ENCODE measurements at regions not wholly inside any gene's neighbourhood (a gene's known extent, or its start where the extent isn't known, plus 50 kb on each side); places are given as distances from the start of the nearest gene placed in this dataset.

DNA sequence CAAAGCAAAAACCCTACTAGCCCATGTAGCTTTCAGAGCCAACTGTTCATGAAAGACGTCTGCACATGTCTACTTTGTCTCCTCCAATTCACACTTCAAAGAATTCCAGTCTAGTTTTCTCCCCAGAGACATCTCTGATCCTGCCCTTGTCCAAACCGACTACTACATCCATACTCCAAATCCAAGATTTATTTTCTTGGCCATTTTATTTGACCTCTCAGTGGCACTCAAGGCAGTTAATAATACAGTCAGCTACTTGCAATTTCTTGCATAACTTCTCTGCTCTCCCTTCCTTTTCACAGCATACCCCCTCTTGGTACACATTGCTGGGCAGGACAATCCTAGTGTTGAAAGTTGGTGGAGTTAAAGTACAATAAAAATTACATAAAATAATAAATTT, 170.9 kb upstream of the INHBA start:
- no peak for ATAC-seq
- TF ChIP-seq ZNF8 (CRISPR knock-in tag; IDR thresholded peaks at IDR 0.05) (no peak), ZNF70 (CRISPR knock-in tag; IDR thresholded peaks at IDR 0.05) (no peak), RARB (CRISPR knock-in tag; IDR thresholded peaks at IDR 0.05) (no peak), ESRRG (CRISPR knock-in tag; IDR thresholded peaks at IDR 0.05) (no peak), ZFP30 (CRISPR knock-in tag; IDR thresholded peaks at IDR 0.05) (no peak), PPARA (CRISPR knock-in tag; IDR thresholded peaks at IDR 0.05; ENCODE audit: borderline replicate concordance) (no peak), SNAI2 (CRISPR knock-in tag; IDR thresholded peaks at IDR 0.05) (no peak), OSR1 (CRISPR knock-in tag; IDR thresholded peaks at IDR 0.05) (no peak), ZC3H10 (CRISPR knock-in tag; IDR thresholded peaks at IDR 0.05) (no peak), ISL1 (CRISPR knock-in tag; IDR thresholded peaks at IDR 0.05) (no peak), TCF4 (CRISPR knock-in tag; IDR thresholded peaks at IDR 0.05; ENCODE audit: borderline replicate concordance) (no peak), TOX (CRISPR knock-in tag; IDR thresholded peaks at IDR 0.05; ENCODE audit: borderline replicate concordance) (no peak)
- TF ChIP-seq, protein P1, sequence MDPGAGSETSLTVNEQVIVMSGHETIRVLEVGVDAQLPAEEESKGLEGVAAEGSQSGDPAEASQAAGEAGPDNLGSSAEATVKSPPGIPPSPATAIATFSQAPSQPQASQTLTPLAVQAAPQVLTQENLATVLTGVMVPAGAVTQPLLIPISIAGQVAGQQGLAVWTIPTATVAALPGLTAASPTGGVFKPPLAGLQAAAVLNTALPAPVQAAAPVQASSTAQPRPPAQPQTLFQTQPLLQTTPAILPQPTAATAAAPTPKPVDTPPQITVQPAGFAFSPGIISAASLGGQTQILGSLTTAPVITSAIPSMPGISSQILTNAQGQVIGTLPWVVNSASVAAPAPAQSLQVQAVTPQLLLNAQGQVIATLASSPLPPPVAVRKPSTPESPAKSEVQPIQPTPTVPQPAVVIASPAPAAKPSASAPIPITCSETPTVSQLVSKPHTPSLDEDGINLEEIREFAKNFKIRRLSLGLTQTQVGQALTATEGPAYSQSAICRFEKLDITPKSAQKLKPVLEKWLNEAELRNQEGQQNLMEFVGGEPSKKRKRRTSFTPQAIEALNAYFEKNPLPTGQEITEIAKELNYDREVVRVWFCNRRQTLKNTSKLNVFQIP (CRISPR knock-in tag; IDR thresholded peaks at IDR 0.05; ENCODE audit: borderline replicate concordance, low read depth) = no peak
- TF ChIP-seq, protein P2, sequence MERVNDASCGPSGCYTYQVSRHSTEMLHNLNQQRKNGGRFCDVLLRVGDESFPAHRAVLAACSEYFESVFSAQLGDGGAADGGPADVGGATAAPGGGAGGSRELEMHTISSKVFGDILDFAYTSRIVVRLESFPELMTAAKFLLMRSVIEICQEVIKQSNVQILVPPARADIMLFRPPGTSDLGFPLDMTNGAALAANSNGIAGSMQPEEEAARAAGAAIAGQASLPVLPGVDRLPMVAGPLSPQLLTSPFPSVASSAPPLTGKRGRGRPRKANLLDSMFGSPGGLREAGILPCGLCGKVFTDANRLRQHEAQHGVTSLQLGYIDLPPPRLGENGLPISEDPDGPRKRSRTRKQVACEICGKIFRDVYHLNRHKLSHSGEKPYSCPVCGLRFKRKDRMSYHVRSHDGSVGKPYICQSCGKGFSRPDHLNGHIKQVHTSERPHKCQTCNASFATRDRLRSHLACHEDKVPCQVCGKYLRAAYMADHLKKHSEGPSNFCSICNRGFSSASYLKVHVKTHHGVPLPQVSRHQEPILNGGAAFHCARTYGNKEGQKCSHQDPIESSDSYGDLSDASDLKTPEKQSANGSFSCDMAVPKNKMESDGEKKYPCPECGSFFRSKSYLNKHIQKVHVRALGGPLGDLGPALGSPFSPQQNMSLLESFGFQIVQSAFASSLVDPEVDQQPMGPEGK (CRISPR knock-in tag; IDR thresholded peaks at IDR 0.05; ENCODE audit: borderline replicate concordance) = no peak

DNA sequence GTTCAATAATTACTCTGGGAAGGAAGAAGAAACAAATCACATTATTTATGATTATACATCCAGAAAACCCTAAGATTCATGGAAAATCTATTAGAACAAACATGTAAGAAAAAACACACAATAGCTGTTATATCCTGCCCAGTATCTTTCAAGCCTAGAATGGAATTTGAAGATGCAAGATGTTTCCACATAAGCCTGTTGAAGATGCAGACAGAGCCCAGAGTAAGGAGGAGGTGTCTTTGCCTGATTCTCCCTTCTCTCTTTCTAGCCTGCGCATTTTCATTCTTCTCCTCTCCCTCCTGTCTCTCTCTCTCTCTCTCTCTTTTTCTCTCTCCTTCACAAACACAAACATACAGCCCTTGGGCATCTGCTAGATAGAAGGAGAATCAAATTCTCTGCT, 170.1 kb upstream of the INHBA start:
- no peak for ATAC-seq
- TF ChIP-seq ZNF8 (CRISPR knock-in tag; IDR thresholded peaks at IDR 0.05) = no peak
- TF ChIP-seq CSDC2 (CRISPR knock-in tag; IDR thresholded peaks at IDR 0.05) = no peak
- no peak for TF ChIP-seq ZNF565 (CRISPR knock-in tag; conservative IDR thresholded peaks at IDR 0.05; ENCODE audit: low read depth)
- TF ChIP-seq, protein P2 (CRISPR knock-in tag; IDR thresholded peaks at IDR 0.05; ENCODE audit: borderline replicate concordance) = no peak
- no peak for TF ChIP-seq PPARA (CRISPR knock-in tag; IDR thresholded peaks at IDR 0.05; ENCODE audit: borderline replicate concordance)
- TF ChIP-seq ESRRG (CRISPR knock-in tag; IDR thresholded peaks at IDR 0.05) = no peak
- TF ChIP-seq, protein P3, sequence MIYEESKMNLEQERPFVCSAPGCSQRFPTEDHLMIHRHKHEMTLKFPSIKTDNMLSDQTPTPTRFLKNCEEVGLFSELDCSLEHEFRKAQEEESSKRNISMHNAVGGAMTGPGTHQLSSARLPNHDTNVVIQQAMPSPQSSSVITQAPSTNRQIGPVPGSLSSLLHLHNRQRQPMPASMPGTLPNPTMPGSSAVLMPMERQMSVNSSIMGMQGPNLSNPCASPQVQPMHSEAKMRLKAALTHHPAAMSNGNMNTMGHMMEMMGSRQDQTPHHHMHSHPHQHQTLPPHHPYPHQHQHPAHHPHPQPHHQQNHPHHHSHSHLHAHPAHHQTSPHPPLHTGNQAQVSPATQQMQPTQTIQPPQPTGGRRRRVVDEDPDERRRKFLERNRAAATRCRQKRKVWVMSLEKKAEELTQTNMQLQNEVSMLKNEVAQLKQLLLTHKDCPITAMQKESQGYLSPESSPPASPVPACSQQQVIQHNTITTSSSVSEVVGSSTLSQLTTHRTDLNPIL (CRISPR knock-in tag; IDR thresholded peaks at IDR 0.05; ENCODE audit: low read depth) = no peak
- no peak for TF ChIP-seq ZFP30 (CRISPR knock-in tag; IDR thresholded peaks at IDR 0.05)
- TF ChIP-seq OSR1 (CRISPR knock-in tag; IDR thresholded peaks at IDR 0.05) = no peak
- no peak for TF ChIP-seq ZC3H10 (CRISPR knock-in tag; IDR thresholded peaks at IDR 0.05)
- TF ChIP-seq, protein P4, sequence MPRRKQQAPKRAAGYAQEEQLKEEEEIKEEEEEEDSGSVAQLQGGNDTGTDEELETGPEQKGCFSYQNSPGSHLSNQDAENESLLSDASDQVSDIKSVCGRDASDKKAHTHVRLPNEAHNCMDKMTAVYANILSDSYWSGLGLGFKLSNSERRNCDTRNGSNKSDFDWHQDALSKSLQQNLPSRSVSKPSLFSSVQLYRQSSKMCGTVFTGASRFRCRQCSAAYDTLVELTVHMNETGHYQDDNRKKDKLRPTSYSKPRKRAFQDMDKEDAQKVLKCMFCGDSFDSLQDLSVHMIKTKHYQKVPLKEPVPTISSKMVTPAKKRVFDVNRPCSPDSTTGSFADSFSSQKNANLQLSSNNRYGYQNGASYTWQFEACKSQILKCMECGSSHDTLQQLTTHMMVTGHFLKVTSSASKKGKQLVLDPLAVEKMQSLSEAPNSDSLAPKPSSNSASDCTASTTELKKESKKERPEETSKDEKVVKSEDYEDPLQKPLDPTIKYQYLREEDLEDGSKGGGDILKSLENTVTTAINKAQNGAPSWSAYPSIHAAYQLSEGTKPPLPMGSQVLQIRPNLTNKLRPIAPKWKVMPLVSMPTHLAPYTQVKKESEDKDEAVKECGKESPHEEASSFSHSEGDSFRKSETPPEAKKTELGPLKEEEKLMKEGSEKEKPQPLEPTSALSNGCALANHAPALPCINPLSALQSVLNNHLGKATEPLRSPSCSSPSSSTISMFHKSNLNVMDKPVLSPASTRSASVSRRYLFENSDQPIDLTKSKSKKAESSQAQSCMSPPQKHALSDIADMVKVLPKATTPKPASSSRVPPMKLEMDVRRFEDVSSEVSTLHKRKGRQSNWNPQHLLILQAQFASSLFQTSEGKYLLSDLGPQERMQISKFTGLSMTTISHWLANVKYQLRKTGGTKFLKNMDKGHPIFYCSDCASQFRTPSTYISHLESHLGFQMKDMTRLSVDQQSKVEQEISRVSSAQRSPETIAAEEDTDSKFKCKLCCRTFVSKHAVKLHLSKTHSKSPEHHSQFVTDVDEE (CRISPR knock-in tag; IDR thresholded peaks at IDR 0.05) = no peak
- TF ChIP-seq ZNF70 (CRISPR knock-in tag; IDR thresholded peaks at IDR 0.05) = no peak
- TF ChIP-seq ZFP3 (CRISPR knock-in tag; IDR thresholded peaks at IDR 0.05) = no peak
- no peak for TF ChIP-seq TOX (CRISPR knock-in tag; IDR thresholded peaks at IDR 0.05; ENCODE audit: borderline replicate concordance)
- TF ChIP-seq, protein P1 (CRISPR knock-in tag; IDR thresholded peaks at IDR 0.05; ENCODE audit: borderline replicate concordance, low read depth) = no peak
- TF ChIP-seq, protein P5, sequence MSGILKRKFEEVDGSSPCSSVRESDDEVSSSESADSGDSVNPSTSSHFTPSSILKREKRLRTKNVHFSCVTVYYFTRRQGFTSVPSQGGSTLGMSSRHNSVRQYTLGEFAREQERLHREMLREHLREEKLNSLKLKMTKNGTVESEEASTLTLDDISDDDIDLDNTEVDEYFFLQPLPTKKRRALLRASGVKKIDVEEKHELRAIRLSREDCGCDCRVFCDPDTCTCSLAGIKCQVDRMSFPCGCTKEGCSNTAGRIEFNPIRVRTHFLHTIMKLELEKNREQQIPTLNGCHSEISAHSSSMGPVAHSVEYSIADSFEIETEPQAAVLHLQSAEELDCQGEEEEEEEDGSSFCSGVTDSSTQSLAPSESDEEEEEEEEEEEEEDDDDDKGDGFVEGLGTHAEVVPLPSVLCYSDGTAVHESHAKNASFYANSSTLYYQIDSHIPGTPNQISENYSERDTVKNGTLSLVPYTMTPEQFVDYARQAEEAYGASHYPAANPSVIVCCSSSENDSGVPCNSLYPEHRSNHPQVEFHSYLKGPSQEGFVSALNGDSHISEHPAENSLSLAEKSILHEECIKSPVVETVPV (CRISPR knock-in tag; IDR thresholded peaks at IDR 0.05) = no peak
- no peak for TF ChIP-seq BACH2 (CRISPR knock-in tag; IDR thresholded peaks at IDR 0.05; ENCODE audit: borderline replicate concordance)

Data from SK-N-SH treated with all-trans-retinoic acid at 6 μM for 48 hours (cell line).